Naive B cell (primary cell): ENCODE measurements at regions not wholly inside any gene's neighbourhood (a gene's known extent, or its start where the extent isn't known, plus 50 kb on each side); places are given as distances from the start of the nearest gene placed in this dataset.
A peak's percentile ranks its signal among the peaks of the same experiment; 100 is the strongest.

Source experiments
- ATAC-seq, 2 donors: fragments of 150-1000 bp; cut with Tn5 transposase; 2 replicates each; pipeline ENCODE4 v1.10.0; 2021; ENCODE audit warnings: low read depth in 2 of 2, mild to moderate bottlenecking in 2 of 2, moderate library complexity in 2 of 2
- DNase-seq: peaks from one replicate; pipeline ENCODE4 v3.0.0; 2022
- H3K27ac Mint-ChIP-seq, 6 donors: one replicate each; pipeline ENCODE4 v1.8.0; 2020 to 2022; ENCODE audit warnings: mild to moderate bottlenecking in 6 of 6, mixed read lengths in 6 of 6, moderate library complexity in 5 of 6, inconsistent platforms in 2 of 6
- H3K27me3 Mint-ChIP-seq, 3 donors: one replicate each; pipeline ENCODE4 v1.8.0; 2021 to 2022; ENCODE audit warnings: mixed read lengths in 3 of 3, mild to moderate bottlenecking in 1 of 3
- H3K36me3 Mint-ChIP-seq, 2 donors: one replicate each; pipeline ENCODE4 v1.8.0; 2020 to 2022; ENCODE audit warnings: mixed read lengths in 2 of 2, inconsistent platforms in 1 of 2, mild to moderate bottlenecking in 1 of 2
- H3K4me1 Mint-ChIP-seq, 3 donors: one replicate each; pipeline ENCODE4 v1.8.0; 2020 to 2022; ENCODE audit warnings: mixed read lengths in 3 of 3, inconsistent platforms in 1 of 3, mild to moderate bottlenecking in 1 of 3, moderate library complexity in 1 of 3
- H3K4me3 Mint-ChIP-seq, 8 donors: one replicate each; pipeline ENCODE4 v1.8.0; 2020 to 2022; ENCODE audit warnings: mild to moderate bottlenecking in 8 of 8, mixed read lengths in 8 of 8, moderate library complexity in 8 of 8, inconsistent platforms in 2 of 8
- H3K9me3 Mint-ChIP-seq, 7 donors: one replicate each; pipeline ENCODE4 v1.8.0; 2020 to 2022; ENCODE audit warnings: mixed read lengths in 7 of 7, mild to moderate bottlenecking in 5 of 7, inconsistent platforms in 2 of 7, moderate library complexity in 1 of 7

DNA sequence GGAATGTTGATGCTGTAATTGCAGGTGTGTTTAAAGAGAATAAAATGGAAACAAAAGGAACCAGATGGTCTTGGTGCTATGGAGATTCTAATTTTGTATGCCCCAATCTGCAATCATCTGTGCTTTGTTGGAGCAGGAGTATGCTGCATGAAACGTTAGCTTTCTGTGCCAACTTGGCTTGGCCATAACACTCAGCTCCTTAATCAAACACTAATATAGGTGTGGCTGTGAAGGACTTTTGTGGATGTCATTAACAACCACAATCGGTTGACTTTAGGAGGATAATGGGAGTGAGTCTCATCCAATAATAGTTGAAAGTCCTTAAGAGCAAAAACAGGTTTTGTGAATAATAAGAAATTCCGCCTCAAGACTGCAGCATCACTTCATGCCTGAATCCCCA, 399.2 kb downstream of the NLGN4X start:
- Mint-ChIP-seq H3K27ac (no peak overlapping the region), H3K4me3 (no peak overlapping the region)
- no peak for ATAC-seq

DNA sequence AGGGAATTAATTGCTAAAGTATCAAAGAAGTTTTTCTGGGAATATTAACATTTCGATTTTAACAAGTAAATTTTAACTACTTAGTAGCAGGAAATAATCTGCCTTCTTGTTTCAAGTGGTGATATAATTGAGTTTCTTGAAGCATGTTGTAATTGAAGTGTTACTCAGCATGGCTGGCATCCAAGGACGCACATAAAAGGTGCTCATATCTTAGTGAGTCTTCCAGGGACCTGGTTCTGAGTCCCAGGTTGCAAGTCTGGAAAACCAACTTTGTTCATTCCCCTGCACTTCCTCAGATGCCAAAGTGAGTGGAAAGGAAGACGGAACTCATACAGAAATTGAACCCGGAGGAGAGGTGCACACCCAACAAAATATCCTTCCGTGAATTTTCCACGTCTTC, 399.6 kb downstream of the NLGN4X start:
- peaks cover 1 to 20% (median 4%) of the 10 kb centered on the region in 7 donors for H3K9me3 Mint-ChIP-seq
- no peak overlapping the region for H3K4me3 Mint-ChIP-seq
- H3K4me1 Mint-ChIP-seq = no peaks in the 10 kb centered on the region
- no peaks in the 10 kb centered on the region for H3K27me3 Mint-ChIP-seq
- DNase-seq = no peak
- no peak overlapping the region for H3K27ac Mint-ChIP-seq
- no peak for ATAC-seq
- H3K36me3 Mint-ChIP-seq = no peaks in the 10 kb centered on the region

More for the DNA sequence above, 399.2 kb downstream of the NLGN4X start:
- DNase-seq = no peak
- no peaks in the 10 kb centered on the region for H3K27me3 Mint-ChIP-seq
- H3K4me1 Mint-ChIP-seq = no peaks in the 10 kb centered on the region
- no peaks in the 10 kb centered on the region for H3K36me3 Mint-ChIP-seq
- H3K9me3 Mint-ChIP-seq = peaks cover 1 to 20% (median 4%) of the 10 kb centered on the region in 7 donors

DNA sequence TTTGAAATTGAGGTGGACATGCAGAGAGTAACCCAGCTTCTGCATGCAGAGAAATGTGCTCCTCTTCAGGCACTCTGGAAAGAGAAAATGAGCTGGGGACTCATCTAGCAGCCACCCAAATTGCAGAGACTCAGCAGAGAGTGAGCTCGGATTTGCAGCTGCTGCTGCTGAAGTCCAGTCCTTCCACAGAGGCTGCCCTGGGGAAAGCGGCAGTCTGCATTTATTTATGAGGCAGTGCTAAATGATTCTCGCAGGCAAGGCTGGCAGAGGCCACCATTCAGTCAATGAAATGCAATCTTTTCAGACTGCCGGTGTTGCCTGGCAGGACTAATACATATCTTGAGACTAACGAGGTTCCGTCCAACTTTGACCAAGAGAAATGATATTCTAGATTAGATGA, 404.8 kb downstream of the NLGN4X start:
- H3K27ac Mint-ChIP-seq = no peak overlapping the region
- no peaks in the 10 kb centered on the region for H3K36me3 Mint-ChIP-seq
- ATAC-seq = no peak
- no peaks in the 10 kb centered on the region for H3K4me1 Mint-ChIP-seq
- no peak for DNase-seq
- H3K4me3 Mint-ChIP-seq = no peak overlapping the region
- no peaks in the 10 kb centered on the region for H3K27me3 Mint-ChIP-seq
- H3K9me3 Mint-ChIP-seq = peaks cover 0 to 11% (median 4%) of the 10 kb centered on the region in 7 donors

DNA sequence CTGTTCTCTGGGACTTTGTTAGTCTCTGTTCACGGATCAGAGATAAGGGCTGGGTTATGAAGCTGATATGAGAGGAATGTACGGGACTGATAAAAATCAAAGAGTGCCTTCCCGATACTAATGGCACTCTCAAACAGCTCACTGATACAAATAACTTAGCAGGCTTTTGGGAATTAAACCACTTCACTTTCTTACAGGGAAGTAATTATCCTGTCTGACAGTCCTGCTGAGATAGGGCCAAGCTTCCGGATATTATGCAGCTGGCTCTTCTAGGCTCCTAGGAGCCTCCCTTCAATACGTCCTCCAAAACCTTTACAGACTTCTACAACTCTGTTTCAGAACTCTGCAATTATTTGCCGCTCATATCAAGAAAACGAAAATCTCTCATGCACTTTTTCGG, 418.0 kb downstream of the NLGN4X start:
- H3K4me3 Mint-ChIP-seq = no peak overlapping the region
- H3K27ac Mint-ChIP-seq = no peak overlapping the region
- H3K4me1 Mint-ChIP-seq = no peaks in the 10 kb centered on the region
- ATAC-seq = no peak
- no peaks in the 10 kb centered on the region for H3K36me3 Mint-ChIP-seq
- H3K27me3 Mint-ChIP-seq = peaks cover 0 to 7% (median 0%) of the 10 kb centered on the region in 3 donors
- DNase-seq = no peak
- H3K9me3 Mint-ChIP-seq = peaks cover 0 to 5% (median 4%) of the 10 kb centered on the region in 7 donors

DNA sequence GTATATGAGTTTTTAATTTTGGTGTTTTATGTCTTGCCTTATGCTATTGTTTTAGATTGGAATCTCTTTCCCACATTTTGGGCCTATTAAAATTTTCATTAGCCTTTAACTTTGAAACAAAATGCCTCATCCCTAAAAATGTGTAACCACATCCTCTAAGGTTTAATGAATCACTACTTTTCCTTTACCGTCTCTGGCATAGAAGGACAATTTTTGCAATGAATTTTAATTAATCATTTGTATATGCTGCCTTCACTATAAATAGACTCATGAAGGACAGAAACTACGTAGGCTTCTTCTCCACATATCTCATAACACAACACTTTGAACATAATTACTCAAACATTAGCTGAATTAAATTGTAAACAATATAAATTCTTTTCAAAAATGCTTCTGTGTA, 421.5 kb downstream of the NLGN4X start:
- peaks cover 0 to 7% (median 0%) of the 10 kb centered on the region in 3 donors for H3K27me3 Mint-ChIP-seq
- H3K27ac Mint-ChIP-seq = no peak overlapping the region
- peaks cover 0 to 17% (median 6%) of the 10 kb centered on the region in 7 donors for H3K9me3 Mint-ChIP-seq
- no peaks in the 10 kb centered on the region for H3K36me3 Mint-ChIP-seq
- DNase-seq = no peak
- H3K4me3 Mint-ChIP-seq = no peak overlapping the region
- H3K4me1 Mint-ChIP-seq = no peaks in the 10 kb centered on the region
- ATAC-seq = no peak

DNA sequence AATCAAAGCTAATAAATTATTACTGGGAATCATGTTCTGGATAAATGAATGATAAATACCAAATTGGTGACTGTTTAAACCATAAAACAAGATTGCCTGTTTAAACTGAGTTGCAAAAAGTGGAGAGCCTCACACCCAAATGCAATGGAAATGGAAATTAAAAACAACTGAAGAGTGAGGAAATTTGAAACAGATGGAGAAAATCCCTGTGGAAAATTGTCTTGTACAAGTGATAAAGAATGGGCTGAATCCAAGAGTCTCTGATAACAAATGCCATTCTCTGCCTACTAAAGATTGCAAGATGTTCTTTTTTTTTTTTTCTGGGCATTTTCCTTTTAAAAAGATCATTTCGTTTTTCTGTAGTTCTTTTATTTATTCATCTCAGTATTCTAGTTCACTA, 426.3 kb downstream of the NLGN4X start:
- DNase-seq (no peak), ATAC-seq (no peak)
- no peak overlapping the region for H3K4me3 Mint-ChIP-seq
- H3K27ac Mint-ChIP-seq = no peak overlapping the region
- H3K36me3 Mint-ChIP-seq = no peaks in the 10 kb centered on the region
- H3K4me1 Mint-ChIP-seq = no peaks in the 10 kb centered on the region
- peaks cover 0 to 17% (median 5%) of the 10 kb centered on the region in 7 donors for H3K9me3 Mint-ChIP-seq
- H3K27me3 Mint-ChIP-seq = no peaks in the 10 kb centered on the region

DNA sequence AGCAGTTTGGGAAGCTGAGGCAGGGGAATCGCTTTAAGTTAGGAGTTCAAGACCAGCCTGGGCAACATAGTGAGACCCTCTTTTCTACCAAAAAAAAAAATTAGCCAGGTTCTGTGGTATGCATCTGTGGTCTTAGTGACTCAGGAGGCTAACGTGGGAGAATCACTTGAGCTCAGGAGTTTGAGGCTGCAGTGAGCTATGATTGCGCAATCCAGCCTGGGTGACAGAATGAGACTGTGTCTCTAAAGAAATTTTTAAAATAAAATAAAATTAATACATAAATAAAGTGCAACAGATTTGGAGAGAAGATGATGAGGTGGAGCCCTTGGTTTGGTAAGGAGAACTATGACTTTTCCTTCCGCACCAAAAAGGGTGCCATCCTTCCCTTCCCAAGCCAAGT, 436.9 kb downstream of the NLGN4X start:
- no peak for DNase-seq
- no peaks in the 10 kb centered on the region for H3K4me1 Mint-ChIP-seq

DNA sequence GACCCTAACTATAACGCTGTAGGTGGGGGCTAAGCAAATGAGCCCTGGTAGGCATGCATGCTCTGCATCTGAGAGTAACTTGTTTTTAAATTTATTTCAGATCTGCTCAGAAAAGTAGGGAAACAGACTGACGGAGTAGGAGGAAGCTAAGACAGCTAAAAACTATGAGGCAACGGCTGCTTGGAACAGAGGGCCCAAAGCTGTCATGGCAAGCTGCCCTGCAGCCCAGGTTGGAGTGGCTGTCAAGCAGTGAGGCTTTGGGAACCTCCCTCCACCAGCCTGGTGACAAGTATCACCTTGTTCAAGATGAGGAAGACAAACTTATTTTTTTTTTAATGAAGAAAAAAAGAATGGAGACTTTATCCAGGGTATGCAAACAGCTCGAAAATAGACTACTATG, 439.8 kb downstream of the NLGN4X start:
- Mint-ChIP-seq H3K4me3 (no peak overlapping the region), H3K4me1 (no peaks in the 10 kb centered on the region), H3K27me3 (no peaks in the 10 kb centered on the region), H3K36me3 (no peaks in the 10 kb centered on the region), H3K9me3 (peaks cover 0 to 17% (median 2%) of the 10 kb centered on the region in 7 donors), H3K27ac (no peak overlapping the region)
- no peak for ATAC-seq
- DNase-seq = no peak

More for the DNA sequence above, 436.9 kb downstream of the NLGN4X start:
- no peak overlapping the region for H3K4me3 Mint-ChIP-seq
- no peak overlapping the region for H3K27ac Mint-ChIP-seq
- H3K36me3 Mint-ChIP-seq = peaks cover 0 to 8% of the 10 kb centered on the region in 2 donors
- H3K9me3 Mint-ChIP-seq = peaks cover 0 to 22% (median 3%) of the 10 kb centered on the region in 7 donors
- H3K27me3 Mint-ChIP-seq = no peaks in the 10 kb centered on the region
- no peak for ATAC-seq

DNA sequence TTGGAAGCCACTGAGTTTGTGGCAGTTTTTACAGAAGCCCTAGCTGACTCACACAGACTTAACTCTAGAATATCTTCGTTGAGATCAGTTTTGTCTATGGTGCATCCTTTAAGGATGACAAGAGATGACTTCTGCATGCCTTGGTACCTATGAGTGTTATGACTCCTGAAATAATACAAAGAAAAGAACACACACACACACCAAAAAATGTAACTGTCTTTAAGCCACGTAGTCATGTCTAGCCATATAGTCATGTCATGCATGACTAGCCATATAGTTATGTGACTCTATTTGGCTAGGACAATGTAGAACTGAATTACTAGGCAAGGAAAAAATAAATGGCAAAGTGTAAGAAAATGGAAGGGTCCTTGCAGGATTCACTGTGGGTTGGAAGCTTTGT, 447.8 kb downstream of the NLGN4X start:
- Mint-ChIP-seq H3K27me3 (no peaks in the 10 kb centered on the region), H3K4me3 (no peak overlapping the region), H3K36me3 (no peaks in the 10 kb centered on the region), H3K4me1 (no peaks in the 10 kb centered on the region), H3K9me3 (peaks cover 3 to 12% (median 6%) of the 10 kb centered on the region in 7 donors), H3K27ac (no peak overlapping the region)
- no peak for ATAC-seq
- DNase-seq = no peak

DNA sequence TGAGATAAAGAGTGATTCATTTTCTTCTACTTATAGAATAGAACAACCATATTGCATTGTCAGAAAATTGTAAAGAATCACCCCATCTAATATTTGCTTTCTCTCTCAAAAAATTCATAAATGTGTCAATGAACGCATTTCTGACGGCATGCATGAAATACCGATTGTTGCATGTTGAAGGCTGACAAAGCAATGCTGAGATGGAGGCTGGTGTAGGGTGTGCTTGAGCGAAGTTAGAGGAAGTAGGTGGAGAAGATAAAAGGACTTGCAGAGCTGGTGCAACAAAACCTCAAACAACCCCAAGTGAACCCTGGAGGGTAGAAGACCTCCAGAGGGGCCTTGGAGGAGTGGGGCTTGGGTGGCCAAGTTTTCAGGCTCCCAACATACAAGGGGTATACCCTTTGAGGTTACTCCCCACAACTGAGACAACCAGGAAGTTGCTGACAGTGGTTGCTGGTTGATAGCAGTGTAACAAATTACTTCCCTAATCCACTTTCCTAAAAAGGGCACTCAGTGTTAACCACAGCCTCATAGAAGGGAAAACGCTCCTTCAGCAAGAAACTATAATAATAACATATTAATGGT, 452.7 kb downstream of the NLGN4X start:
- Mint-ChIP-seq H3K4me1 (no peaks in the 10 kb centered on the region), H3K4me3 (no peak overlapping the region), H3K27me3 (no peaks in the 10 kb centered on the region), H3K9me3 (peaks cover 4 to 12% (median 7%) of the 10 kb centered on the region in 7 donors), H3K36me3 (no peaks in the 10 kb centered on the region), H3K27ac (no peak overlapping the region)
- ATAC-seq (no peak), DNase-seq (no peak)

DNA sequence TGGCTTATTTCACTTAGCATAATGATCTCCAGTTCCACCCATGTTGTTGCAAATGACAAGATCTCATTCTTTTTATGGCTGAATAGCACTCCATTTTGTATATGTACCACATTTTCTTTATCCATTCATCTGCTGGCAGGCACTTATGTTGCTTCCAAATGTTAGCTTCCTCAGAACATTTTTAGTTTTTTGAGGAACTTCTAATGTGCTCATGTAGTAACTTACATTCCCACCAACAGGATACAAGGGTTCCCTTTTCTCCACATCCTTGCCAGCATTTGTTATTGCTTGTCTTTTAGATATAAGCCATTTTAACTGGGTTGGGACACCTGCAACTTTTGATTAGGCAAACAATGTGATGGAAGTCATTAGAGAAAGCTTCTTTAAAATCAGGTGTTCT, 454.2 kb downstream of the NLGN4X start:
- DNase-seq (no peak), ATAC-seq (no peak)
- Mint-ChIP-seq H3K27me3 (no peaks in the 10 kb centered on the region), H3K36me3 (no peaks in the 10 kb centered on the region), H3K27ac (no peak overlapping the region), H3K4me3 (no peak overlapping the region), H3K9me3 (peaks cover 4 to 12% (median 7%) of the 10 kb centered on the region in 7 donors), H3K4me1 (no peaks in the 10 kb centered on the region)

DNA sequence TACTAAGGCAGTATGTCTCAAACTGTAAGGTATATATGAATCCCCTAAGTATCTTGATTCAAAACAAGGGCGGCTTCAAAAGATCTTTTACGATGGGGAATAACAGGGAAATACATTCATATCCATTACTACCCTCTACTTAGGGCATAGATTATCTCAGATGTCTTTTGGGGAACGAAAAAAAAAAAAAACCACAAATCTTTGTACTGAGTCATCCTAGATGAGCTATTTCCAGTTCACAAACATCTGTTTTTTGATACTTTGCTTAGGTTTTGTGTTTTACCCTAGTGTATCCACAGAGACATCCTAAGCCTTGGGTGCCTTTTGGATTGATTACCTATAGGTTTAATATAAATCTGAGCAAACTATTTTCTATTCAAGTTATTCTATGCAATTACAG, 457.2 kb downstream of the NLGN4X start:
- peaks cover 0 to 10% (median 4%) of the 10 kb centered on the region in 7 donors for H3K9me3 Mint-ChIP-seq
- H3K4me1 Mint-ChIP-seq = no peaks in the 10 kb centered on the region
- H3K27me3 Mint-ChIP-seq = no peaks in the 10 kb centered on the region
- DNase-seq (no peak), ATAC-seq (no peak)
- no peaks in the 10 kb centered on the region for H3K36me3 Mint-ChIP-seq
- no peak overlapping the region for H3K27ac Mint-ChIP-seq
- no peak overlapping the region for H3K4me3 Mint-ChIP-seq

DNA sequence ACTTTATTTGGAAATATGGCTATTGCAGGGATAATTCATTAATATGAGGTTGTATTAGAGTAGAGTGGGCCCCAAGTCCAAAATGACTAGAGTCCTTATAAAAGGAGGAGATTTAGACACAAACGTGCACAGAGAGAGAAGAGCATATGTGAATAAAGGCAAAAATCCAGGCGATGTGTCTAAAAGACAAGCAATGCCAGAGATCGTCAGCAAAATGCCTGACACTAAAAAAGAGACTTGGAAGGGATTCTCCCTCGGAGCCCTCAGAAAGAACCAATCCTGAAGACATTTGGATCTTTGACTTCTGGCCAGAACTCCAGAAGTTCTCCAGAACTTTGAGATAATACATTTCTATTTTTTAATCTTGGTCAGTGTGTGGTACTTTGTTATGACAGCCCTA, 472.1 kb downstream of the NLGN4X start:
- ATAC-seq (no peak), DNase-seq (no peak)
- Mint-ChIP-seq H3K4me3 (no peak overlapping the region), H3K36me3 (no peaks in the 10 kb centered on the region), H3K27me3 (no peaks in the 10 kb centered on the region), H3K4me1 (no peaks in the 10 kb centered on the region), H3K9me3 (peaks cover 0 to 25% (median 9%) of the 10 kb centered on the region in 7 donors), H3K27ac (no peak overlapping the region)

DNA sequence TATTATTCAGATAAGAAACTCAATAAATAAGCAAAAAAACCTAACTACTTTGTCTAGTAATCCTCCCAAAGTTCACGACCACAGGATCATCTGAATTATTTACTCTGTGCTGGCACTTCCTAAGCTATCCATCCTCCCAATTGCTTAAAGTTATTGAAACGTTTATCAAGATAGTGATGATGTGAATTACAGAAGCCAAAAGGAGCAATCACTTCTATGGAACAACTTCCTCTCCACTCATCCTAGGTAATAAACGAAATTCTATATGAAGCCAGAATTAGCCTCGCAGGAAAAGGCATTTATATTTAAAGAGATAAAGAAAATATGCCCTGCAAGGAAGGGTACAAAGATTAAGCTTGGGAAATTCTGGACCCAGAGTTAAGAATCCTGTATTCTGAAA, 475.4 kb downstream of the NLGN4X start:
- Mint-ChIP-seq H3K4me3 (no peak overlapping the region), H3K27me3 (no peaks in the 10 kb centered on the region), H3K27ac (no peak overlapping the region), H3K9me3 (peaks cover 0 to 17% (median 4%) of the 10 kb centered on the region in 7 donors), H3K36me3 (no peaks in the 10 kb centered on the region), H3K4me1 (no peaks in the 10 kb centered on the region)
- ATAC-seq (no peak), DNase-seq (no peak)

DNA sequence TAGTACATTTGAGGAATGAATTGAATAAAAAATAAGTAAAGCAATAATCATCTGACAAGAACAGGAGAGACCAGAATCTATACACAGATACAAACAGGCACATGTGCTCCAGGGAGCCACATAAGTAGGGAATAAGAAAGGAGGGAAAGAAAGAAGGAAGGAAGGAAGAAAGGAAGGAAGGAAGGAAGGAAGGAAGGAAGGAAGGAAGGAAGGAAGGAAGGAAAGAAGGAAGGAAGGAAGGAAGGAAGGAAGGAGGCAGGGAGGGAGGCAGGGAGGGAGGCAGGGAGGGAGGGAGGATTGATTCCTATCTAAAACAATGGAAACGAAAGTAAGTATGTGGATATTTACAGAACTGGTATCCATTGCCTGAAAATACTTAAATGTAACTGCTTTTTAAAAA, 475.8 kb downstream of the NLGN4X start:
- DNase-seq (no peak), ATAC-seq (no peak)
- no peak overlapping the region for H3K4me3 Mint-ChIP-seq
- no peaks in the 10 kb centered on the region for H3K4me1 Mint-ChIP-seq
- peak overlapping the region in 1 of 6 donors; percentile 57 for H3K27ac Mint-ChIP-seq
- H3K27me3 Mint-ChIP-seq = no peaks in the 10 kb centered on the region
- H3K36me3 Mint-ChIP-seq = no peaks in the 10 kb centered on the region
- H3K9me3 Mint-ChIP-seq = peaks cover 0 to 15% (median 4%) of the 10 kb centered on the region in 7 donors
